ENCODE measurements at regions not wholly inside any gene's neighbourhood (a gene's known extent, or its start where the extent isn't known, plus 50 kb on each side); places are given as distances from the start of the nearest gene placed in this dataset.
"Not testable (repeated sequence)": the region's sequence is repeated elsewhere in the genome, so short reads cannot be mapped to it uniquely, and the experiment has no call there.

DNA sequence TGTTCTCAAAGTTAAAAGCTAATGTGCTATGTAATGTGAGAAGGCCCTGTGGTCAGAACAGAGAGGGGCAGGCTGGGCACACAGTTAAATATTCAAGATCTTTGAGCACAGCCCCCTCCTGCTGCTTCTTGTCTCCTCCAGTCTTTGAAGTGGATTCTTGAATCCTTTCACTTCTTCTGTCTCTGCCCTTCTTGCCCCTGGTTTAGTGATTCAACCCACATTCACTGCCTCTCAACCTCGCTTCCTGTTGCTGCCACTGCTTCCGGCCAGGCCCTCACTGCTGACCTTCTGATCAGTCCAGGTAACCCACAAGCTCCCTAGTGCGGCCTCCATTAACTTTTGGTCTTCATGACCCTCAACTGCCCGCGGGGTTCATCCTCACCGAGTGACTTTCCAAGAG lies 417.3 kb upstream of the NOX3 start:
- H3K9me3 ChIP-seq (replicated peaks in 1 of 3) = no peaks in the 10 kb centered on the region
- intact Hi-C loops (cut with DNase I) = no loop called here
- TF ChIP-seq POLR2A (IDR thresholded peaks at IDR 0.05) = no peak
- TF ChIP-seq, protein P1, sequence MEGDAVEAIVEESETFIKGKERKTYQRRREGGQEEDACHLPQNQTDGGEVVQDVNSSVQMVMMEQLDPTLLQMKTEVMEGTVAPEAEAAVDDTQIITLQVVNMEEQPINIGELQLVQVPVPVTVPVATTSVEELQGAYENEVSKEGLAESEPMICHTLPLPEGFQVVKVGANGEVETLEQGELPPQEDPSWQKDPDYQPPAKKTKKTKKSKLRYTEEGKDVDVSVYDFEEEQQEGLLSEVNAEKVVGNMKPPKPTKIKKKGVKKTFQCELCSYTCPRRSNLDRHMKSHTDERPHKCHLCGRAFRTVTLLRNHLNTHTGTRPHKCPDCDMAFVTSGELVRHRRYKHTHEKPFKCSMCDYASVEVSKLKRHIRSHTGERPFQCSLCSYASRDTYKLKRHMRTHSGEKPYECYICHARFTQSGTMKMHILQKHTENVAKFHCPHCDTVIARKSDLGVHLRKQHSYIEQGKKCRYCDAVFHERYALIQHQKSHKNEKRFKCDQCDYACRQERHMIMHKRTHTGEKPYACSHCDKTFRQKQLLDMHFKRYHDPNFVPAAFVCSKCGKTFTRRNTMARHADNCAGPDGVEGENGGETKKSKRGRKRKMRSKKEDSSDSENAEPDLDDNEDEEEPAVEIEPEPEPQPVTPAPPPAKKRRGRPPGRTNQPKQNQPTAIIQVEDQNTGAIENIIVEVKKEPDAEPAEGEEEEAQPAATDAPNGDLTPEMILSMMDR (IDR thresholded peaks at IDR 0.05) = no peak

DNA sequence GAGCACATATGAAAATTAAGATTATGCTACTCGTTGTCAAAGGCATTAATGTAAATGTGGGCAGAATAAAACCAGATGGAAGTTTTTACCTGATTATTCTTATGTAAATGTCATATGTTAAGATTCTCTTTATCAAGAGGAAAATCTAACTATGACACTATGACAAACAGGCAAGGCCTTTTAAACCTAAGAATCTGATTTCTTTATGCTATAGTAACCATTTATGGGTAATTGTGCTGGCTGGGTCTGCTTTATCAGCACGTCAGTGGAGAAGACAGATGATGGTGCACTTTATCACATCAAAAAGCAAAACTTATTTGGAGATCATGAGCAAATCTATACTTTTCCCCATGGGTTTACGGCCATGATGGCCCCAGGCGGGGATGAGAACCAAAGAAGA lies 412.0 kb upstream of the NOX3 start:
- no peaks in the 10 kb centered on the region for H3K4me1 ChIP-seq (replicated peaks in 1 of 2)
- no peaks in the 10 kb centered on the region for H3K27me3 ChIP-seq
- H3K36me3 ChIP-seq (replicated peaks in 1 of 2) = no peaks in the 10 kb centered on the region
- 86 to 92% (median 88%) methylated on average over 4 of the region's 4 CpGs for WGBS, 4 donors
- DNase-seq = no peak
- no peak overlapping the region for H3K4me3 ChIP-seq
- intact Hi-C loops (cut with DNase I) = no loop called here
- H3K9me3 ChIP-seq (replicated peaks in 1 of 3) = no peaks in the 10 kb centered on the region
- TF ChIP-seq, protein P1 (IDR thresholded peaks at IDR 0.05) = no peak
- no peak for TF ChIP-seq POLR2A (IDR thresholded peaks at IDR 0.05)
- H3K27ac ChIP-seq = no peak overlapping the region

More for the DNA sequence above, 417.3 kb upstream of the NOX3 start:
- whole genome bisulfite sequencing, 4 donors = 80 to 90% (median 85%) methylated on average over 6 of the region's 6 CpGs
- Histone ChIP-seq H3K36me3 (replicated peaks in 1 of 2) (no peaks in the 10 kb centered on the region), H3K4me3 (no peak overlapping the region), H3K27me3 (no peaks in the 10 kb centered on the region), H3K27ac (no peak overlapping the region), H3K4me1 (replicated peaks in 1 of 2) (no peaks in the 10 kb centered on the region)
- no peak for DNase-seq

DNA sequence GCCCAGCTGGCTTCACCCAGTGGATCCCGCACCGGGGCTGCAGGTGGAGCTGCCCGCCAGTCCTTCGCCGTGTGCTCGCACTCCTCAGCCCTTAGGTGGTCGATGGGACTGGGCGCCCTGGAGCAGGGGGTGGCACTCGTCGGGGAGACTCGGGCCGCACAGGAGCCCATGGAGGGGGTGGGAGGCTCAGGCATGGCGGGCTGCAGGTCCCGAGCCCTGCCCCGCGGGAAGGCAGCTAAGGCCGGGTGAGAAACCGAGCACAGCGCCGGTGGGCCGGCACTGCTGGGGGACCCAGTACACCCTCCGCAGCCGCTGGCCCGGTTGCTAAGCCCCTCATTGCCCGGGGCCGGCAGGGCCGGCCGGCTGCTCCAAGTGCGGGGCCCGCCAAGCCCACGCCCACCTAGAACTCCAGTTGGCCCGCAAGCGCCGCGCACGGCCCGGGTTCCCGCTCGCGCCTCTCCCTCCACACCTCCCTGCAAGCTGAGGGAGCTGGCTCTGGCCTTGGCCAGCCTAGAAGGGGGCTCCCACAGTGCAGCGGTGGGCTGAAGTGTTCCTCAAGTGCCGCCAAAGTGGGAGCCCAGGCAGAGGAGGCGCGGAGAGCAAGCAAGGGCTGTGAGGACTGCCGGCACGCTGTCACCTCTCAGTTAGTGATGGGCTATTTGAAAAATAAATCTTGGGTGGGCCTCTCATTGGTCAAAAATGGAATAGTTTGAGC lies 411.2 kb upstream of the NOX3 start:
- H3K4me1 ChIP-seq (replicated peaks in 1 of 2); H3K36me3 ChIP-seq (replicated peaks in 1 of 2); H3K9me3 ChIP-seq (replicated peaks in 1 of 3); H3K27ac ChIP-seq; DNase-seq; H3K4me3 ChIP-seq; H3K27me3 ChIP-seq; intact Hi-C loops (cut with DNase I): not testable (repeated sequence)
- 96% methylated on average over 7 to 46 of the region's 46 CpGs for WGBS, 4 donors

DNA sequence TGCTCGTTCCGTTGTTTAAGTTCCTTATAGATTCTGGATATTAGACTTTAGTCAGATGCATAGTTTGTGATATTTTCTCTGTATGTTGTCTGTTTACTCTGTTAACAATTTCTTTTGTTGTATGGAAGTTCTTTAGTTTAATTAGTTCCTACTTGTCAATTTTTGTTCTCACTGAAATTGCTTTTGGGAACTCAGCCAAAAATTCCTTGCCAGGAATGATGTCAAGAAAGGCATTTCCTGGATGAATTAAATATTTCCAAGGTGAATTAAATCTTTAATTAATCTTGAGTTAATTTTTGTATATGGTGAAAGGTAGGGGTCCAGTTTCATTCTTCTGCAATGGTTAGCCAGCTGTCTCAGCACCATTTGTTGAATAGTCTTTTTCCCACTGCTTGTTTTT lies 406.2 kb upstream of the NOX3 start:
- Histone ChIP-seq H3K36me3 (replicated peaks in 1 of 2) (no peaks in the 10 kb centered on the region), H3K9me3 (replicated peaks in 1 of 3) (peaks cover 0 to 3% (median 0%) of the 10 kb centered on the region in 3 donors), H3K4me1 (replicated peaks in 1 of 2) (no peaks in the 10 kb centered on the region), H3K27me3 (no peaks in the 10 kb centered on the region), H3K4me3 (no peak overlapping the region), H3K27ac (no peak overlapping the region)
- no peak for DNase-seq
- TF ChIP-seq, protein P1 (IDR thresholded peaks at IDR 0.05) = no peak
- no peak for TF ChIP-seq POLR2A (IDR thresholded peaks at IDR 0.05)
- WGBS, 4 donors = 70 to 94% (median 81%) methylated on average over 2 of the region's 2 CpGs
- intact Hi-C loops (cut with DNase I) = no loop called here

DNA sequence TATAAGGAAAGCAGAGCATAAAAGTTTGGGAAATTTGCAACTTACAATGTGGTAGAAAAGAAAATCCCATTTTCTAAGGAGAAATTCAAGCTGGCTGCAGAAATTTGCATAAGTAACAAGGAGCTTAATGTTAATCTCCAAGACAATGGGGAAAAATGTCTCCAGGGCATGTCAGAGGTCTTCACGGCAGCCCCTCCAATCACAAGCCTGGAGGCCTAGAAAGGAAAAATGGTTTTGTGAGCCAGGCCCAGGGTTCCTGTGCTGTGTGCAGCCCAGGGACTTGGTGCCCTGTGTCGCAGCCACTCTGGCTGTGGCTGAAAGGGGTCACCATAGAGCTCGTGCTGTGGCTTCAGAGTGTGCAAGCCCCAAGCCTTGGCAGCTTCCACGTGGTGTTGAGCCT lies 403.3 kb upstream of the NOX3 start:
- intact Hi-C loops (cut with DNase I); DNase-seq; H3K36me3 ChIP-seq (replicated peaks in 1 of 2); H3K27me3 ChIP-seq; H3K27ac ChIP-seq; H3K9me3 ChIP-seq (replicated peaks in 1 of 3); H3K4me3 ChIP-seq; H3K4me1 ChIP-seq (replicated peaks in 1 of 2): not testable (repeated sequence)
- WGBS, 4 donors = 79 to 92% (median 86%) methylated on average over 4 of the region's 4 CpGs
